ENCODE measurements at regions not wholly inside any gene's neighbourhood (a gene's known extent, or its start where the extent isn't known, plus 50 kb on each side); places are given as distances from the start of the nearest gene placed in this dataset.
A peak's percentile ranks its signal among the peaks of the same experiment; 100 is the strongest.

GRCh38 chrX:145396612-145397011 is 149.3 kb downstream of the SPANXN1 start:
- Histone ChIP-seq H4K20me1 (ENCODE audit: control insufficient read depth, insufficient read depth, low read length, poor library complexity, severe bottlenecking) (no peaks in the 10 kb centered on the region), H3K9ac (ENCODE audit: low read length) (no peak overlapping the region), H2AFZ (ENCODE audit: insufficient read depth, low read depth, low read length, poor library complexity, severe bottlenecking) (no peak overlapping the region), H3K9me3 (ENCODE audit: control extremely low read depth in 1 of 3, control insufficient read depth in 2 of 3, insufficient read depth in 1 of 3, low read length in 2 of 3) (peaks cover 0 to 8% (median 0%) of the 10 kb centered on the region in 3 donors), H3K36me3 (replicated peaks in 1 of 2; ENCODE audit: control extremely low read depth in 1 of 2, control insufficient read depth in 1 of 2, extremely low read depth in 1 of 2, insufficient read depth in 2 of 2, low read length in 1 of 2) (no peaks in the 10 kb centered on the region), H3K4me2 (replicated peaks; ENCODE audit: low read depth, low read length, poor library complexity, severe bottlenecking) (no peak overlapping the region), H3K27ac (ENCODE audit: low read length in 2 of 2) (no peak overlapping the region), H3K79me2 (ENCODE audit: control insufficient read depth, insufficient read depth, low read length) (no peaks in the 10 kb centered on the region), H3K4me1 (ENCODE audit: control insufficient read depth in 2 of 2, insufficient read depth in 2 of 2, low read length in 2 of 2) (no peaks in the 10 kb centered on the region), H3K4me3 (ENCODE audit: control extremely low read depth in 1 of 5, extremely low read depth in 1 of 5, insufficient read depth in 1 of 5, low read depth in 2 of 5, low read length in 4 of 5) (no peak overlapping the region), H3K27me3 (replicated peaks in 1 of 4; ENCODE audit: control extremely low read depth in 1 of 4, control insufficient read depth in 3 of 4, insufficient read depth in 4 of 4, low read length in 3 of 4) (no peaks in the 10 kb centered on the region)
- Mint-ChIP-seq H3K9me3 (ENCODE audit: insufficient read depth) (peaks cover 2% of the 10 kb centered on the region), H3K27ac (no peak overlapping the region), H3K27me3 (no peaks in the 10 kb centered on the region), H3K4me3 (no peak overlapping the region), H3K4me1 (no peaks in the 10 kb centered on the region)
- ChIA-PET POLR2A (no interaction called here), CTCF (no interaction called here)
- ATAC-seq (ENCODE audit: low read depth) (no peak), DNase-seq (no peak)
- WGBS (ENCODE audit: insufficient coverage), result no CpG with 5 or more reads among the region's 2 CpGs
- no peak for TF ChIP-seq EZH2 (IDR thresholded peaks at IDR 0.05; ENCODE audit: borderline replicate concordance, insufficient read depth, low read depth, low read length, poor library complexity, severe bottlenecking)
- no peak for TF ChIP-seq CTCF (IDR thresholded peaks at IDR 0.05)
- intact Hi-C loops (cut with micrococcal nuclease), result no loop called here

- POLR2A ChIA-PET, result no interaction called here
- no peak for ATAC-seq (ENCODE audit: low read depth)
- H3K4me3 Mint-ChIP-seq, result no peak overlapping the region
- H3K27me3 ChIP-seq (replicated peaks in 1 of 4; ENCODE audit: control extremely low read depth in 1 of 4, control insufficient read depth in 3 of 4, insufficient read depth in 4 of 4, low read length in 3 of 4), result no peaks in the 10 kb centered on the region
- TF ChIP-seq EZH2 (IDR thresholded peaks at IDR 0.05; ENCODE audit: borderline replicate concordance, insufficient read depth, low read depth, low read length, poor library complexity, severe bottlenecking) (no peak), CTCF (IDR thresholded peaks at IDR 0.05) (peak; percentile 38)
- H3K4me1 ChIP-seq (ENCODE audit: control insufficient read depth in 2 of 2, insufficient read depth in 2 of 2, low read length in 2 of 2), result no peaks in the 10 kb centered on the region
- no CpG with 5 or more reads among the region's 1 CpG for WGBS (ENCODE audit: insufficient coverage)
- no peak overlapping the region for H3K27ac ChIP-seq (ENCODE audit: low read length in 2 of 2)
- no peaks in the 10 kb centered on the region for H3K9me3 Mint-ChIP-seq (ENCODE audit: insufficient read depth)
- no peaks in the 10 kb centered on the region for H3K36me3 ChIP-seq (replicated peaks in 1 of 2; ENCODE audit: control extremely low read depth in 1 of 2, control insufficient read depth in 1 of 2, extremely low read depth in 1 of 2, insufficient read depth in 2 of 2, low read length in 1 of 2)
- H3K9me3 ChIP-seq (ENCODE audit: control extremely low read depth in 1 of 3, control insufficient read depth in 2 of 3, insufficient read depth in 1 of 3, low read length in 2 of 3), result no peaks in the 10 kb centered on the region
- peak; percentile 1 for DNase-seq
- H3K9ac ChIP-seq (ENCODE audit: low read length), result no peak overlapping the region
- CTCF ChIA-PET, result no interaction called here
- H2AFZ ChIP-seq (ENCODE audit: insufficient read depth, low read depth, low read length, poor library complexity, severe bottlenecking), result no peak overlapping the region
- no peaks in the 10 kb centered on the region for H3K4me1 Mint-ChIP-seq
- H3K27ac Mint-ChIP-seq, result no peak overlapping the region
- H3K79me2 ChIP-seq (ENCODE audit: control insufficient read depth, insufficient read depth, low read length), result no peaks in the 10 kb centered on the region
- H3K27me3 Mint-ChIP-seq, result no peaks in the 10 kb centered on the region
- intact Hi-C loops (cut with micrococcal nuclease), result no loop called here
- H3K4me3 ChIP-seq (ENCODE audit: control extremely low read depth in 1 of 5, extremely low read depth in 1 of 5, insufficient read depth in 1 of 5, low read depth in 2 of 5, low read length in 4 of 5), result no peak overlapping the region
- no peak overlapping the region for H3K4me2 ChIP-seq (replicated peaks; ENCODE audit: low read depth, low read length, poor library complexity, severe bottlenecking)
- H4K20me1 ChIP-seq (ENCODE audit: control insufficient read depth, insufficient read depth, low read length, poor library complexity, severe bottlenecking), result no peaks in the 10 kb centered on the region
These were observed 157.7 kb downstream of the SPANXN1 start for GRCh38 chrX:145405012-145405411.

Measured in B cell (primary cell).